Upper lobe of left lung (tissue), 4 donors: ENCODE measurements at regions not wholly inside any gene's neighbourhood (a gene's known extent, or its start where the extent isn't known, plus 50 kb on each side); places are given as distances from the start of the nearest gene placed in this dataset.

Experiments used
- CTCF ChIP-seq, 6 experiments: fragments of 450-650 bp in 4 of 6; fragments of 200-600 bp in 2 of 6; sonication (generic) in 2 of 6; IDR thresholded peaks; one replicate each; pipeline ENCODE4 v1.5.1; 2016 to 2019; ENCODE audit warnings: antibody characterized with exemption in 6 of 6
- EP300 ChIP-seq, 4 donors: sonication (generic); formaldehyde crosslinking; IDR thresholded peaks; one replicate each; pipeline ENCODE4 v1.5.1; 2017; ENCODE audit warnings: antibody characterized with exemption in 4 of 4, control low read depth in 2 of 4
- POLR2A ChIP-seq, 4 donors: fragments of 450-650 bp; IDR thresholded peaks; one replicate each; pipeline ENCODE4 v1.5.1; 2016 to 2017; ENCODE audit warnings: antibody characterized with exemption in 4 of 4, mild to moderate bottlenecking in 2 of 4
- POLR2AphosphoS5 ChIP-seq, 2 donors: sonication (generic); formaldehyde crosslinking; IDR thresholded peaks; one replicate each; pipeline ENCODE4 v1.5.1; 2017; ENCODE audit warnings: antibody characterized with exemption in 2 of 2

DNA sequence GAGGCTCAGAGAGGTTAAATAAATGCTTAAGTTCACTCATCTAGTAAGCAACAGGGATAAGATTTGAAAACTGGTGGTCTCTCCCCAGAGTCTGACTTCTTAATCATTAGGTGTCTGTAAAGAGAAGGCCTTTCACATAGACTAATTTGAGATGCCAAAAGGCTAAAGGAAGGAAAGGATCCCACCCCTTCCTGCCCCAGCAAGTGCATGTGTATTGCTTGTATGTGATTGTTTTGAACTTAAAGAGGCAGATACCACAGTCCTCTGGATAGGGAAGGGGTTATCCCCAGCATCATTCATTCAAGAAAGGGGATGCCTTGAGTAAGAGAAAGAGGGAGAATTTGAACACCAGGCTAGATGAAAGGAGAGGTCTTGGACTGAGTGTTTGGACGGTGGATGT lies 192.0 kb downstream of the OGFRL1 start:
- TF ChIP-seq CTCF (IDR thresholded peaks at IDR 0.05) (no peak), POLR2AphosphoS5 (IDR thresholded peaks at IDR 0.05) (no peak), POLR2A (IDR thresholded peaks at IDR 0.05) (no peak), EP300 (IDR thresholded peaks at IDR 0.05) (peak in 1 of 4 donors; percentile 16)
